Suppressor macrophage (primary cell): ENCODE measurements at regions not wholly inside any gene's neighbourhood (a gene's known extent, or its start where the extent isn't known, plus 50 kb on each side); places are given as distances from the start of the nearest gene placed in this dataset.

ENCODE experiments used
- DNase-seq, 4 experiments: peaks; one replicate each; pipeline ENCODE4 v3.0.0-alpha.2; 2020 to 2022

DNA sequence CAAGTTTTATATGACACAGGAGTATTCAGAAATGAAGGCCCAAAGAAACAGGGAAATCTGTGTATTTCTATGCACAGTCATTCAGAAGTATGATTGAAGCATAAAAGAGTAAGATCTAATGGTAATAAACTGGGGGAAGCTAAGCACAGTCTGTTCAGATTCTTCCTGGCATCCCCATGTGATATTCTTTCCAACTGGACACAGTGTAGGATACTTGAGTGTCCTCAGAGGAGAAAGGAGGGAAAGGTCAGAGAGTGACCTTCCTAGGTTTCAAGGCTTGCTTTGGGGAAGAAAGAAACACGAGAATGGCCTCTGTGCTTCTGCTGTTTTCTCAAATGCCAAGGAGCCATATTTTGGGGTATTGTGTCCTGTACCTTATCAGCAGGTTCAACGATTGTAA is 1798.4 kb upstream of the WWC1 start:
- DNase-seq: no peak

DNA sequence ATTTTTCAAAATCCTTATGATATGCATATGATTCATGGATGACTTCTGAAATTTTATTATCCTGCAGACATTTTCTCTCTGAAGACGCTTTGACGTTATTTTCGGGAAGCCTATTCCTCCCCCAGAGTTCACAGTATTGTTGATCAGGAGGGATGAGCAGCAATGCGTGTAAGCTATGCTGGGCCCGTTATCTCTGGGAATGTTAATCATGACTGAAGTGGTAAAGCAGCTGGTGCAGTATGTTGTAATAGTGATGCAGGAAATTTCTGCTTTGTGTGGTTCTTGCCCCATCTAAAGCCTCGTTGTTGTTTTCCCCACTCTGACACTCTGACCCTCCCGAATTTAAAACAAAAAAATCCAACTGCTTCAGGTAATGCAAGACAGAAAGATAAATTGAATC is 1797.8 kb upstream of the WWC1 start:
- DNase-seq: no peak

DNA sequence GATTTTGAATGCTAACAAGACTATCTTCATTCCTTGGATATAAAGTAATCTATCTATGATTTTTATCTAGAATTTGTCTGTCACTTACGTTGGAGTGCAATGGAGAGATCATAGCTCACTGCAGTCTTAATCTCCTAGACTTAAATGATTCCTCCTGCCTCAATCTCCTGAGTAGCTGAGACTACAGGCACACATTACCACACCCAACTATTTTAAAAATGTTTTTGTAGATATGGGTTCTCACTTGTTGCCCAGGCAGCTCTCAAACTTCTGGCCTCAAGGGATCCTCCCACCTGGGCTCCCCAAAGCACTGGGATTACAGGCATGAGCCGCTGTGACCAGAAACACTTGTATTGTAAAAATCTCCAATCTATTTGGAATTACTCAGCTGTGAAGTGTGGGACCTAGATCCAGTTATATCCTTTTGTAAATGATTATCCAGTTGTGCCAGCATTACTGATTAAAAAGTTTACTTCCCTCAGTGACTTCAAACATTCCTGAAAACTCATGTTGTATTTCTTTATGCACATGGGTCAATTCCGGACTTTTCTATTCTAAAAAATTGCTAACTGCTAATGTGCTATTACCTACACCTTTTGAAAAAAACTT is 1793.8 kb upstream of the WWC1 start:
- DNase-seq: no peak

DNA sequence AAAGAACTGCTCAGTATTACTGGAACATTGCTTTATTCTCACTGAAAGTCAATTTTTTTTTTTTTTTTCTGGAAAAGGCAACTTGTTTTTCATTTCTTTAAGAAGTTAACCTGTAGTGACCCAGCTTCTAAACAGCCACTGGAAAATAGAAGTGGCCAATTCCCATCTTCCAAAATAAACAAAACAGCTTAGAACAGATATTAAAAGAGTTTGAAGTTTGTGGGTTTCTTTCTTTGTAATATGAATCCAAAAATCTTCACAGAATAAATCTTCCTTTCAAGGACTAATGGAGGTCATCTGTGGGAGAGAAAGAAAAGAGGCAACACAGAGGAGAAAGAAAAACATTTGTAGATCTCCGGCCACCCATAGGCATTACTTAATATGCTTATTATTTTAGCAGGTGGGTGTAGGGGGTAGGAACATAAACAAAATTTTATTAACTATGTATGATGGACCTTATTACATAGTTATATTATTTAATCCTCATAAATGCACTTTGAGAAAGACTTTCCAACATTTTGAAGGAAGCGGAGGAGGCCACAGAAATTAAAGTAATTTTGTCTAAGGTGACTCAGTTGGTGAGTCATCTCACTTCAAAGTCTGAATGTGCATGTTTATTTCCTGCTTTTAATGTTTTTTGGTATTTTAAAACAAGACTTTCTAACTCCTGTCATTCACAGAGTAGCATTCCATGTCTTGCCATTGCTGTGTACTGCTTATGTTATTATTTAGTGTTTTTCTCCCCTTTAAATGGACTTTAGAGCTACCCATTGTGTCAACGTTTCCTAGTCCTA is 1791.8 kb upstream of the WWC1 start:
- no peak for DNase-seq

DNA sequence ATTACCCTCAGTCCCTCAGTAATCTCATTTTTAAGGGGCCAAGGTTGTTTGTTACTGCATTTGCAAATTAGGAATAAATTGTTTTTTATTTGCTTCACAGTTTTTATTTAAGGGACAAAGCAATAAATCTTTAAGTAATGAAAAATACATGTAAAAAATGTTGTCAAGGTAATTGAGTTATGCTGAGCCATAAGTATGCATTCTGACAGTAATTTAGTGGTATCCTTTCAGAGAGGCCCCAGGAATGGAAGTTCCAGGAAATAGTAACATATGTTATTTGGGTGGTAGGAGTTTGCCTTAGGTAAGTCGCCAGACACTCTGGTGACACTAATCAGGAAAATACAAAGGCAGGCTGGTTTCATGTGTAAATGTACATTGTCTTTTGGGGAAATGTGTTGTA is 1787.9 kb upstream of the WWC1 start:
- DNase-seq: no peak

DNA sequence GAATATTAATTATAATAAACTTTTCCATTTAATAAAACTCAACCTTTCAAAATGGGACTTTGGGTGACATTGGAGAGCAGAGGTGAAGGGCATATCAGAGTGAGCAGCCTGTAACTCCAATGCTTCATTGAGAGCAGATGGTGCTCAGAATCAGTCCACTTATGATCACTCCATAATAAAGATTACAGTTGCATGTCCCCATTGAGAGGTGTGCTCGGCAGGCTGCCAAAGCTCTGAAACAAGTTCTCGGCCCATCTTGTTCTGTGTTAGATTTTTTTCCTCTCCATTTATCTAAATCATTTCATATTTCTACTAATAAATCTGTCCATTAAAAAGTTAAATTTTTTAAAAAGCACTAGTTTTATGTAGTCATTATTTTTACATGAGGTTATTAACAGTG is 1786.4 kb upstream of the WWC1 start:
- DNase-seq: no peak

DNA sequence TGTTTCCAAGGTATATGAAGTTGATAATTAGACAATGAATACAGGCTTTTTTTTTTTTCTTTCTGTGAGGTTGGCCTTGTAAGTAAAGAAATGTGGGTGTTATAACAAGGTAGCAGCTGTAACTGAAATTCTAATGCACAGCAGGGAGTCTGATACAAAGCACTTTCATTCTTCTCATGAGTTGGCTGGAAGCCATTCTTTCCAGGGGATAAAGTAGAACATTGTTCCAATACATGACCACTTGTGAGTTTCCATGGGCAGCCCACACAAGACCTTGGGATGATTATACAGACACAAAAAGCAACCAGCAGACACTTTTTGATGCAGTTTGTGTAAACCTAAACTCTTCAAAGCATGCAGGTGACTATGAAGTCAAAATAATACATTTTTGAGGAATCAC is 1785.9 kb upstream of the WWC1 start:
- no peak for DNase-seq

DNA sequence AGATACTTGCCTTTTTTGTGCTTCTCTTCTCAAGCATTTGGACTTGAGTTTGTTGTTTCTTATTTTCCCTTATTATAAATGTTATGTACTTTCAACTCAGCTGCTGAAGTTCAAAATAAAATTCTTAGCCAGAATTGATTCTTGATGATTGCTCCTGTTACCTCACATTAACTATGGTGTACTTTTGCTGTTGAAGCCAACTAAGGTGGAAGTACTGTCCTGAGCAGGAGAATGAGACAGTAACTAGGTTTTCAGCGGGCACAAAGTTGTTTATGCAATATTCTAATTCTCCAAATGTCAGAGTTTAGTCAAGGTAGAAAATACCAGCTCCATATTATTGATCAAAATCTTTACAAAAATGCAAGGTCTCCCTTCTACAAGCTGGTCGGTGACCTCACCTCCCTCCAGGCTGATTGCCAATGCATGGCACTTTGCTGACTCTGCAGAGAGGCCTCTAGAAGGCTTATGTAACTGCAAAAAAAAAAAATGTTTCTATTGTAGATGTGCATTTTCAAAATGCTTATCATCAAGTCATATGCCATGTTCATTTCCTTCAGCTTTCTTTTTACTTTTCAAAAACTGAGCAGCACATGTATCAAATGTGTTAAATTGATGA is 1783.5 kb upstream of the WWC1 start:
- no peak for DNase-seq

DNA sequence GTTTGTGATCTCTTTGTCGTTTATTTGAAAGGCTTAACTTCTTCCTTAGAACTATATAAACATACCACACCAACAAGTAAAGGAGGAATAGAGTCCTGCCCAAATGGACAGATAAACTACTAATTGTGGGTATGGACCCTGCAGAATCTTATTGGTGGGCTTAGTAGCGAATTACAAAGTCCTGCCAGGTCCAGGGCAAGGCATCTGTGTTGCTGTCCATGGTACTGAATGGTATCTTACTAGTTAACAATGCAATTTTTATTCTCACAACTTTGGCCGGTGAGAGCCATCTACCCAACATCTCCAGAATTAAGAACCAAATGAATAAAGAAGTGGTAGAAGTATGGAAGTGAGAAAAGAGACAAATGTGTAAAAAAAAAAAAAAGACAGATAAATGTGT is 1782.4 kb upstream of the WWC1 start:
- peak in 1 of 4 experiments; percentile 2 for DNase-seq

DNA sequence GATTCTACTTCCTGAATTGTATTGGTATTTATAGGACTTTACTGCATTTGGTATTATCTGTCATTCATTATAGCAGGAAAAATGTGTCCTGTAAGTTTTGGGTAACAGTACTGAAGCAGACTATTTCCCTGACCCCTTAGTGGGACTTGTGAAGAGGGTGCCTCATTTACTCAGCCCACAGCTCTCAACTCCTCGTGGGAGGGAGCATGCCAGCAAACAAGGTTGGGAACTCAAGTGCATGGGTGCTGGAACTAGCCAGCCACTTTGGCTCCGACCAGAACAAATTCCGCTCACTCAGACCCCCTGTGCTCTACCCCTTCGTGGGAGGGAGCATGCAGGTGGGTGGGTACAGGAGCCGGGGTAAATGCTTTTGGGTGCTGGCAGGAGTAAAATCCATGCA is 1773.5 kb upstream of the WWC1 start:
- DNase-seq: no peak

DNA sequence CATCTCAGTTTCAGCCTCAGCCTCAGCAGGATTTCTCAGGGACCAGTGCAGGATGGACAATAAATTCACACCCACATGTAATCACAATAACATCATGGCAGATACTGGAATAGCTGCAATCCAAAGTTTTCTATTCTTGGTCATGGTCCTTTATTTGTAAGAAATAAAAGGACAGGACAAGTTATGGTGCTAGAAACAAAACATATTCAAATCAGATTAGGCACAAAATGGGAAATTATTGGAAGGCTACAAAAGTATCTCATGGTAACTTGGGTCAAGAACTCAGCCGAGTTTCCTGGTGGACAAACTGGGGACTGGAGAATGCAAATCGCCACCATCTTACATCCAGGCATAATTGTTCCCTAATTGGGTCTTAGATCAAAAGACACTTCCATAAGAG is 1768.2 kb upstream of the WWC1 start:
- DNase-seq: no peak

DNA sequence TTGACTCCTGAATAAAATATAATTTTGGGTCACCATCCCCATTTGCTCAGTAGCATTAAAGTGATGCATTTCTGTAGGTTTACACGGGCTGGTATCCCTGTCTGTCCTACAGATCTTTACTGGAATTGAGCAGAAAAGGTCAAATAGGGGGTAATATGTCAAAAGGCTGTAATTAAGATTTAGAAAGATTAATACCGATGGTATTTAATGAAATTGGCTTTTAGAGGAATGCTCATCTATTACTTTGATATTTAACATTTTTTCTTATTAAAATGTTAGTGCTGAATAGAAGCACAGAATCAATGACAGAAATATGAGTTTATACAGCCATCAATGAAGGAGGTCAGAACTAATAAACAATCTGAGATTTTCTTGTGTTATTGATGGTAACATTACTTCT is 1762.2 kb upstream of the WWC1 start:
- no peak for DNase-seq

DNA sequence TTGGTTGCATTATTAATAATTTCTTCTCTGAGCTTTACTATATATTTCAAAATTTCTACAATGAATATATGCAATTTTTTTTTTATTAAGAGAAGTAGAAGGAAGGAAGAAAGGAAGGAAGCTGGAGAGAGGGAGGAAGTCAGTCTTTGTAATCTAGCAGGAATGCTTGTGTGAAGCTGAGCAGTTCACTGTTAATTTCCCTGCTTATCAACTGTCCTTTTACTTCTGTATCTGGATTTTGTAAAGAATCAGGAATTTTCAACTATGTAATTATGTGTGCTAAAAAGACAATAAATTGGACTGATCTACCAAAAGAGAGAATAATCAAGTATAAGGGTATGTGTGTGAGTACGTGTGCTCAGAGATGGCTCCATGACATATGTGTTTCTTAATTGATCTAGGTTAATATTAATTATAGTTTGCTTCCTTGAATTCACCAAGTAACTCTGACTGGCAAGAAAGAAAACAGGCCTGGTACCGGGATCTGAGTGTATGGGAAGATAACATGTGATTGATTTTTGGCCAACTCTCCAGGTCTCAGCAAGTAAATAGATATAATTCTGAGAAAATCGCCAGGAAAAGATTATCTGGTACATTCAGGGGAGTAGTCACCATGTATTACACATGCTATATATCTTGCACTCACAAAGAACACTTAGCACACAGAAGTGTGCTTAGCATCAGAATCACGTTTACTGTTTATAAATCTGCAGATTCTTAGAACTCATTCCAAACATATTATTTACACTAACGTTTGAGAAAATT is 1758.8 kb upstream of the WWC1 start:
- no peak for DNase-seq

DNA sequence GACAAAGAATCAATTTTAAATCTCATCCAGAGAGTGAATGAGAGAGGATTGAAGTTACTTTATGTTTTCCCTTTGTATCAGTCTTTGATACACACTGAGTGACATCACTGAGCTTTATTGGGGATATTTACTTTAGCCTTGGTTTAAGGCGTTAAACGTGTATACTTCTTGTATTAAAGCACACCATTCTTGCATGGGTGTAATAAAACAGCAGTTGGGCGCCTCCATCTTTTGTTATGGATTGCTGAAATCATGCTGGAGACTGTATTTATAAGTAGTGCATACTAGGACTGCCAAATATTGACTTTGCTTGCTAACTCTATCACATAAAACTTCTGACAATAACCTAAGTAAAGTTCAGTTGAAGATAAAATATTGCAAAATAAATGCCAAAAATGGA is 1755.8 kb upstream of the WWC1 start:
- no peak for DNase-seq

DNA sequence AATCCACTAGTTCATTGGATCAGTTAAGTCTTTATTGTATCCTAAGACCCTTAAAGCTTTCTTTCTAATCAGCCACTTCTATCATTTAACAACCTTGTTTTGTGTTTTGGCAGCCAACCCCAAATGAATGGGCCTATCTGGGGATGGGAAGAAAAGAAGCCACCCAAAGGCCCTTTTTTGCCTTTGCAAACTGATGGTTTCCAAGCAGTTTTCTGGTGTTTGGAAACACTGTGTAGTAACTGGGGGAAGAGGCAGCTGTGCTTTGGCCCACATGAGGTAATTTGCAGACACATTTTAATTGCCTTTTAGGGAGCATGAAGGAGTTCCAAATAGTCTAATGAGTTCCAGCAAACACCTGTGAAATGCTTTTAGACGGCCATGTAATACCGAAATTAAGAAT is 1751.3 kb upstream of the WWC1 start:
- DNase-seq: no peak

DNA sequence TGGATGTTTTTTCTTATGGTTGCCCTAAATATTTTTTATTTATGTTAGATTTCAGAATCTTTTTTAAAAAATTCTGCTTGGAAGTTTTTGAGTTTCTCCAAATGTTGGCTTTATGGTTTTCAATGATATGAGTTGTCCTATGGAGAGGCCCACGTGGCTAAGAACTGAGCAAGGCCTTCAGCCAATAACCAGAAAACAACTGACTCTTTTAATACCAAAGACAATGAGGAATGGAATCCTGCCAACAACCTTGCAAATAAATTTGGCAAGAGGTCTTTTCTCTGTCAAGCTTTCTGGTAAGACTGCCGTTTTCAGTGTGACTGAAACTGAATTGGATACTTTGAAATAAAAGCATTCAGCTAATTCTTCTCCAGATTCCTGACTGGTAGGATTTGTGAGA is 1740.1 kb upstream of the WWC1 start:
- no peak for DNase-seq

DNA sequence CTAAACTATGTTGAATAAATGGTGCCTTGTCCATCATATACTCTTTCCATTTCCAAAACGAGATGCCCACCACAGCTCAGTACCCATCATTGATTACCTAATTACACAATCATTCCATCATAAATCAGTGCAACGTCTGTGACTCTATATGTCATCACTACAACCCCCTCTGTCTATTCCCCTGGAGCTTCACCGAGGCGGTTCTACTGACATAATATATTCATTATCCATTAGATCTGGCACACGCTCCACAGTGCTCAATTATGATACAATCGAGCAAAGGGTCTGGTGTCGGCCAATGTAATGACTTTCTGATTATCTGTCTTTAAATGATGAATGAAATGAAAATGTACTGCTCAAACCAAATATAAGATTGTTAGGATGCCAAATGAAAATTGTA is 1737.7 kb upstream of the WWC1 start:
- no peak for DNase-seq

DNA sequence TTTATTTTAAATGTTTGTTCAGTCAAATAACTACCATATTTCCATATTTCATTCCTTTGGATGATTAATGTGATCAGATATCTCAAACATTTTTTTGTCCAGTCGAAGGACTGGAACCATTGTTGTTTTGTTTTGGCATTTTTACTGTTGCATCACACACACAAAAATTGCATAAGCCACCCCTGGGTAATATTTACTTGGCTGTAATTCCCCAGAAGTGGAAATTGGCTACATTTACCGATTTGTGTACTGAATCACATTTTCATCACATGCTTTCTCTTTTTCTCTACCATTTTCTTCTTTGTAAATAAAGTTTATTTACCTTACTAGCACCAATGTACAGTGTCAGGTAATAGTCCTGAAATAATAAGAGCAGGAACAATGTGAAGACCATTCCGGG is 1729.7 kb upstream of the WWC1 start:
- no peak for DNase-seq

DNA sequence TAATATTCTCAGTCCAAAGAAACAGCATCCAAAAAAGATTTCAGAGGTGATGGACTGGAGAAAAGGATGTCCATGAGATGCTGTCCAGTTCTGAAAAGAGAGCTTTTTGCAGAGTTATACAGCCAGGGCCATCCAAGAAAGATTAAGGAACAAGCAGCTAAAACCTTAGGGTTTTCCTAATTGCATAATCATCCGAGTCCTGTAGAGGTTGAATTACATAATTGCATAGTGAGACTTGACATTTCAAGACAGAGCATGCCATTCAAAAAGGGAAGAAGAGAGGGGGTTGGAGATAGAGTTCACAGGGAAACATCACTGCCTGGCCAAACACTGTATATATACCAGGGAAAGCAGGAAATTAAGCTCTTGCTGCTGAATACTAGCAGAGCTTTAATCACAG is 1729.2 kb upstream of the WWC1 start:
- DNase-seq: peak in 3 of 4 experiments; percentile 2 to 26 (median 9)

DNA sequence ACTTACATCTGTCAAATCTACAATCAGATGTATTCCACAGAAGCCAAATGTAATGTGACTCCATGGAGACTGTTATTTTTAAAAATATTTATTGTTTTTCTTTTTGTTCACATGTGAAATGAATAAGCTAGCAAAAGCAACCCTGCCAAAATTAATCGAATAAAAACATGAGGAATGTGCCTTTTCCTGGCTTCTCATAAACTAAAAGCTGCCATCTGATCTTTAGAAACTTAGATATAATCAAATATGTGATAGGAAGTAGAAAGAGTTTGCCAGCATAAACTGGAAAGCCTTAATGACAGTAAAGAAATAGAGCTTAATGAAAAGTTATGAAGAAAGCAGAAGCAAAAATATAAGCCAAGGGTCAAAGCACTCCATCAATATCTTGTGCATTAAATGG is 1724.7 kb upstream of the WWC1 start:
- no peak for DNase-seq

DNA sequence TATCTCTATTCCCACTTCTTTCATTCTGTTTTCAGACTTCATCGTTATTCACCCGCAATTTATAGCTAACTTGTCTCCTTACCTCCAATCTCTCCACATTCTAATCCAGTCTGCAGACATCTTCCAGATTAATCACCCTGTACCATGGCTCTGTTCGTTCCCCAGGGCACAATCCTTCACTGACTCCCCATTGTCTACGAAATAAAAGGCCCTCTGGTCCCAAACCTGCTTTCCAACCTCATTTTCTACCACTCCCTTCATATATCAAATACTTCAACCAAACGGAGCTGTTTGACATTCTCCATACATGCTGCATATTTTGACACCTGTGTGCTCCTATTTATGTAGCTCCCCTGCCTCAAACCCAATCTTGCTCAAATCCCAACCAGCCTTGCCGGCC is 1720.6 kb upstream of the WWC1 start:
- DNase-seq: no peak

DNA sequence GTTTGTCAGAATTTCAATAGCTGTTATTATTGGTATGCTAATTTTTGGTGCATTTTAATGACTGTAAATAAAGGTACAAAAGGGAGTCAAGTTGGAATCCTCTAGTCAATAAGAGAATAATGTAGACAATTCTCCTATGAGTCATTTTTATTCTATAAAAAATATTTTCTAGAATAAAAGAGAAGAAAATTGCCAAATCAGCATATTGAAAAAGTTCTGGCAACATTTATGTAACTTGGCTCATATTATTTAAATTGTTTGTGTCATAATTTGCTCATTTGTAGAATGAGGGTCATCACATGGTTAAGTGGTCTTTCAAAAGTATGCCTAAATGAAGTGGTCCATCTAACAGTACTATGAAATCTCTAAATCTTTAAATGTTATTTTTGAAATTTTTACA is 1719.8 kb upstream of the WWC1 start:
- no peak for DNase-seq

DNA sequence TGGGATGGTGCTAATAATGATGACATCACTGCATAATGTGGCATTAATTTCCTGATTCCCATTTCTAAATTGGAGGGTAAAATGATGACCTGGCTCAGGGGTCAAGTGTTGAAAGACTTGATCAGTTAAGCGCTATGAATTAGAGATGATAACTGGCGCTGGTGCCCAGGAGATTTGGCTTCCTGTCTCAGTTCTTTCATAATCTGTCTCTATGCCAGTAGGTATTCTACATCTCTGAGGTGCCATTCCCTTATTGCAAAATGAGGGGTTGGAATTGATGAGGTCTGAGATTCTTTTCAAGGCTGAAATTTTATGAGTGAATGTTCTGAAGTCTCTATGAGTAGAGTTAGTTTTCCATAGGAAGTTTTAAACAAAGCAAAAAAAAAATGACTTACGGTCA is 1715.1 kb upstream of the WWC1 start:
- DNase-seq: no peak

DNA sequence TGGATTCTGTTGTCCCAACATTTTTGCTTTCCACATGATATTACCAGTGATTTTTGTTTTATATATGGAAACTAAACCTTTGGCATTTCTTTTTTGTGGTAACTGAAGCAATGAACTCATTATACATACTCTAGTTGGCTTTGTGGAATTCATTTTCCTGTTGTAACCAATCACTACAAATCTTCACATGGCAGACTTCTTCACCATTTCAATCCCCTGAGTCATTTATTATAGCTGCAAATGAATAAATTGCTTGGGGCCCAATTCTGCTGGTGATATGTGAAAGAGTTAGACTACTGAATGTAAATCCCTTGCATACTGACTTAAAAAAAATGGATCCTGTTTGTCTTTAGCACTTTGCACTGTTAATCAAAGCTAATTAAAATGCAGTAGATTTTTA is 1709.6 kb upstream of the WWC1 start:
- no peak for DNase-seq
